GM12865 (cell line): ENCODE measurements at regions not wholly inside any gene's neighbourhood (a gene's known extent, or its start where the extent isn't known, plus 50 kb on each side); places are given as distances from the start of the nearest gene placed in this dataset.
A peak's percentile ranks its signal among the peaks of the same experiment; 100 is the strongest.

Experiments used
- DNase-seq: peaks from one replicate; pipeline ENCODE4 v3.0.0; 2010; ENCODE audit warnings: low read depth
- H3K4me3 ChIP-seq: 2 replicates; pipeline ENCODE4 v1.5.1; 2011; ENCODE audit warnings: mild to moderate bottlenecking, low read depth, low read length, control low read depth
- CTCF ChIP-seq: IDR thresholded peaks from 2 replicates; pipeline ENCODE4 v1.5.1; 2011; ENCODE audit warnings: low read length, control low read depth, low read depth, inconsistent platforms; ENCODE audit not compliant: insufficient read depth; ENCODE audit errors: missing control alignments

- no peak overlapping the region for H3K4me3 ChIP-seq
- no peak for DNase-seq
- TF ChIP-seq CTCF, result no peak
Measured at GRCh38 chr15:53389271-53390037, 370.0 kb downstream of the WDR72 start.

- peak; percentile 14 for TF ChIP-seq CTCF
- DNase-seq, result no peak
- no peak overlapping the region for H3K4me3 ChIP-seq
Measured at GRCh38 chr15:53384417-53384816, 375.0 kb downstream of the WDR72 start.

DNA sequence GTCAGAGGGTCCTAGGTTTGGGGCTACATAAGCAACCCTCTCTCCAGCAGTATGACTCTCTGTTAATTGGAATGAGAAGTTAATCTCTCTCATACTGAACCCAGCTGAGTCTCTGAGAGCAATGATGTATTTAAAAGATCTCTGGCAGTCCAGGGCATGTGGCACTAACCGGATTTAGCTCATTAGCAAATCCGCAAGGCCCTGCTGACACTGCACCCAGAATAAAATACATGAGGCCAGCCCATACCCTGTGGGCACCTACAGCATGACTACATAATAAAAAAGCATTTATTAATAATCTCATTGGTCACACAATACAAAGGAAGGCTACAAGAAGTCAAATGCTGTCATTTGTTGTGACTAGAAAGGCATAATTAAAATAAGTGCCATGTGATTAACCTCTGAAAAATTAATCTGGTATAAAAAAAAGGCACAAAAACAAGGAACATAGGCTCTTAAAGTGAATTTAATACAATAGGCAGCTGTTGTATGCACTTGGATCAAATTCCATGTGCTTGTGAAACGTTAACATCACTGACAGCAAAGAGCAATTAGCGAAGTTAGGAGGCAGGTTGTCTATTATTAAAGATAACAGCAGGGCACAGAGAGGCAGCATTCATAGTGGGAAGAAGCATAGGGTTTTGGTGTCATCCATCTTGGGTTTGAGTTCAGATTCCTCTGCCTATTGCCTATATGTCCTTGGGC is 381.2 kb downstream of the WDR72 start:
- no peak for DNase-seq
- H3K4me3 ChIP-seq, result no peak overlapping the region
- TF ChIP-seq CTCF, result no peak

DNA sequence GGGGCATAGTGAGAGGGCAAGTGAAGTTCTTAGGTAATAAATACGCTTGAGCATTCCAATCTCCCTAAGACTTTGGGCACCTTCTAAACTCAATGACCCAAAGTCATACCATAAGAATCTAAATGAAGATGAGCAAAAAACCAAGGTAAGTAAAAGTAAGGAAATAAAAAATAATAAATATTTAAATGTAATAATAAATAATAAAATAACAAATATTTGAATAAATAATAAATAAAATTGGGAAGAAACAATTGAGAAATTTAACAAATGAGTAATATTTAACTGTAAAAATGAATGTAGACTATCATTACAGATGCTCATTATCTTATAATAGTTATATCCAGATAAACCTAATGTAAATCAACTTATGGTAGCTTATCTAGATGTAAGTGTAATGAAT is 391.7 kb downstream of the WDR72 start:
- no peak for DNase-seq
- no peak for TF ChIP-seq CTCF
- H3K4me3 ChIP-seq, result no peak overlapping the region

DNA sequence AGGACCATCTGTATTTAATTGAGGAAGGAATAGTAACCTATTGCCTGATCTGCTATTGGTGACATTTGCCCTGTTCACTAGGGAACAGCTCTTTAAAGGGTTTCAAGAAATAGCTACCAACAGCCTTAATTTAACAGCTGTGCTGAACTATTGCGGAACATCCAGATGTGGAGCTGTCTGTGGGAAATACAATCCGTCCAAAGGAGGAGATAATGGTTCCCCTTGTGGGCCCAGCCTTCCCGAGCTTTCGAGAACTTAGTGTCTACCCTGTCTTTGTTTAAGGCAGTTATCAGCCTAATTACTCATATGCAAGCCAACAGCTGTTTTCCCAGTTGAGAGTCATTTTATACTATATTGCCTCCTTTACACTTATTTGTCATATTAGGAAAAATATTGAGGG is 398.6 kb downstream of the WDR72 start:
- no peak overlapping the region for H3K4me3 ChIP-seq
- TF ChIP-seq CTCF, result no peak
- DNase-seq, result no peak

- H3K4me3 ChIP-seq, result no peak overlapping the region
- TF ChIP-seq CTCF, result no peak
- DNase-seq, result no peak
Measured at GRCh38 chr15:53359038-53359437, 400.4 kb downstream of the WDR72 start.
